ENCODE measurements at regions not wholly inside any gene's neighbourhood (a gene's known extent, or its start where the extent isn't known, plus 50 kb on each side); places are given as distances from the start of the nearest gene placed in this dataset.

DNA sequence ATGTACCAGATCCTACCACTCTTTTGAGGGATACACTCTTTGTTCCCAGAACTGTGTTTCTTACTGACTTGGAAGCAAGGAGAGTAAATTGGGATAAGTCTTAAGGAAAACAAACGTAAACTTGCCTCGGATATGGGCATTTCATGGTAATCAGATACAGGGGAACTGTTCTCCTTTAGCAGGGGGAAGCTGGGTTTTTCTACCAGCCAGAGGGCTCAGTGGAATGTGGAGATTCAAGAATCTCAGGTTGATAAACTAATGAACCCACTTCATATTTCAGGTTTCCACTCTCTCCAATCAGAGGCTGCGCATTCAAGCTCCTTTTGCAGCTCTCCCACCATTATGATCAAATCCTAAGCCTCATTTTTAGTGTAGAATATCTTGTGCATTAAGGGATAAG lies 676.5 kb upstream of the FSHR start:
- H3K36me3 ChIP-seq (replicated peaks in 1 of 2; ENCODE audit: control insufficient read depth in 1 of 2, insufficient read depth in 2 of 2, low read length in 2 of 2) = no peaks in the 10 kb centered on the region
- H3K4me1 ChIP-seq (ENCODE audit: control insufficient read depth in 1 of 2, insufficient read depth in 2 of 2, low read length in 2 of 2) = no peaks in the 10 kb centered on the region
- Mint-ChIP-seq H3K4me1 (no peaks in the 10 kb centered on the region), H3K27me3 (ENCODE audit: low read depth in 3 of 3) (peaks cover 0 to 1% (median 1%) of the 10 kb centered on the region in 3 donors), H3K36me3 (no peaks in the 10 kb centered on the region), H3K9me3 (peaks cover 1 to 12% (median 6%) of the 10 kb centered on the region in 7 donors), H3K4me3 (no peak overlapping the region), H3K27ac (no peak overlapping the region)
- H4K20me1 ChIP-seq (ENCODE audit: insufficient read depth, low read length) = no peaks in the 10 kb centered on the region
- H3K27ac ChIP-seq (ENCODE audit: low read depth in 1 of 2, low read length in 2 of 2) = no peak overlapping the region
- no peaks in the 10 kb centered on the region for H3K79me2 ChIP-seq (ENCODE audit: insufficient read depth, low read length)
- H3K27me3 ChIP-seq (ENCODE audit: control insufficient read depth in 2 of 2, insufficient read depth in 2 of 2, low read length in 2 of 2) = no peaks in the 10 kb centered on the region
- no CpG with 5 or more reads among the region's 3 CpGs for WGBS (ENCODE audit: insufficient coverage)
- DNase-seq = no peak
- H3K4me3 ChIP-seq (replicated peaks in 1 of 3; ENCODE audit: low read depth in 2 of 3, low read length in 3 of 3) = no peak overlapping the region
- H3K4me2 ChIP-seq (replicated peaks; ENCODE audit: extremely low read depth, low read length, poor library complexity, severe bottlenecking) = no peak overlapping the region
- TF ChIP-seq, protein P1, sequence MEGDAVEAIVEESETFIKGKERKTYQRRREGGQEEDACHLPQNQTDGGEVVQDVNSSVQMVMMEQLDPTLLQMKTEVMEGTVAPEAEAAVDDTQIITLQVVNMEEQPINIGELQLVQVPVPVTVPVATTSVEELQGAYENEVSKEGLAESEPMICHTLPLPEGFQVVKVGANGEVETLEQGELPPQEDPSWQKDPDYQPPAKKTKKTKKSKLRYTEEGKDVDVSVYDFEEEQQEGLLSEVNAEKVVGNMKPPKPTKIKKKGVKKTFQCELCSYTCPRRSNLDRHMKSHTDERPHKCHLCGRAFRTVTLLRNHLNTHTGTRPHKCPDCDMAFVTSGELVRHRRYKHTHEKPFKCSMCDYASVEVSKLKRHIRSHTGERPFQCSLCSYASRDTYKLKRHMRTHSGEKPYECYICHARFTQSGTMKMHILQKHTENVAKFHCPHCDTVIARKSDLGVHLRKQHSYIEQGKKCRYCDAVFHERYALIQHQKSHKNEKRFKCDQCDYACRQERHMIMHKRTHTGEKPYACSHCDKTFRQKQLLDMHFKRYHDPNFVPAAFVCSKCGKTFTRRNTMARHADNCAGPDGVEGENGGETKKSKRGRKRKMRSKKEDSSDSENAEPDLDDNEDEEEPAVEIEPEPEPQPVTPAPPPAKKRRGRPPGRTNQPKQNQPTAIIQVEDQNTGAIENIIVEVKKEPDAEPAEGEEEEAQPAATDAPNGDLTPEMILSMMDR (IDR thresholded peaks at IDR 0.05) = no peak
- H3K9ac ChIP-seq (ENCODE audit: insufficient read depth, low read length, poor library complexity, severe bottlenecking) = no peak overlapping the region
- intact Hi-C loops (cut with micrococcal nuclease) = no loop called here
- peaks cover 0 to 9% of the 10 kb centered on the region in 2 donors for H3K9me3 ChIP-seq (replicated peaks in 1 of 2; ENCODE audit: control insufficient read depth in 1 of 2, insufficient read depth in 1 of 2, low read length in 2 of 2)
- no peak overlapping the region for H2AFZ ChIP-seq (ENCODE audit: insufficient read depth, low read depth, low read length, poor library complexity, severe bottlenecking)

DNA sequence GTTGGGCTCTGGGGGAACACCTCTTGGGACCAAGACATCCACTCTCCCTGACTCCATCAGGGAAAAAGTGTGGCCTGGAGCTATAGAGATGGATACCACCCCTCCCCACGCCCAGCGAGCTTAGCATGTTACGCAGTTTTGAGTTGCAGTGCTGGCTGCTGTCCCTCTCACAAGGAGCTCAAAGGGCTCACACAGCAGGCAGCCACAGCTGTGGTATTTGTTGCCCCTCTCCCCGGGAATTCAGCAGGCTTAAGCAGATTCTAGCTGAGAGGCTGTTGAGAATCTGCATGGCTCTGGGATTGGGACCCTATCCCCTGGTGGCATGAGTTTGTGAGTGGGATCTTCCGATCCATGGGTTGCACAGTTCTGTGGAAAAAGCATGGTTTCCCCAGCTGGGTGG lies 673.1 kb upstream of the FSHR start:
- no peak overlapping the region for H3K27ac Mint-ChIP-seq
- H2AFZ ChIP-seq (ENCODE audit: insufficient read depth, low read depth, low read length, poor library complexity, severe bottlenecking) = no peak overlapping the region
- H3K27ac ChIP-seq (ENCODE audit: low read depth in 1 of 2, low read length in 2 of 2) = no peak overlapping the region
- no peaks in the 10 kb centered on the region for H3K36me3 Mint-ChIP-seq
- H3K27me3 Mint-ChIP-seq (ENCODE audit: low read depth in 3 of 3) = peaks cover 0 to 1% (median 0%) of the 10 kb centered on the region in 3 donors
- WGBS (ENCODE audit: insufficient coverage) = 90% methylated on average over 5 of the region's 5 CpGs
- no peaks in the 10 kb centered on the region for H3K36me3 ChIP-seq (replicated peaks in 1 of 2; ENCODE audit: control insufficient read depth in 1 of 2, insufficient read depth in 2 of 2, low read length in 2 of 2)
- H3K9me3 ChIP-seq (replicated peaks in 1 of 2; ENCODE audit: control insufficient read depth in 1 of 2, insufficient read depth in 1 of 2, low read length in 2 of 2) = peaks cover 0 to 9% of the 10 kb centered on the region in 2 donors
- H3K79me2 ChIP-seq (ENCODE audit: insufficient read depth, low read length) = no peaks in the 10 kb centered on the region
- no peak overlapping the region for H3K4me3 Mint-ChIP-seq
- no peaks in the 10 kb centered on the region for H3K4me1 Mint-ChIP-seq
- no peaks in the 10 kb centered on the region for H3K4me1 ChIP-seq (ENCODE audit: control insufficient read depth in 1 of 2, insufficient read depth in 2 of 2, low read length in 2 of 2)
- peaks cover 3 to 21% (median 11%) of the 10 kb centered on the region in 7 donors for H3K9me3 Mint-ChIP-seq
- no peak overlapping the region for H3K4me2 ChIP-seq (replicated peaks; ENCODE audit: extremely low read depth, low read length, poor library complexity, severe bottlenecking)
- DNase-seq = no peak
- H3K9ac ChIP-seq (ENCODE audit: insufficient read depth, low read length, poor library complexity, severe bottlenecking) = no peak overlapping the region
- intact Hi-C loops (cut with micrococcal nuclease) = no loop called here
- no peaks in the 10 kb centered on the region for H3K27me3 ChIP-seq (ENCODE audit: control insufficient read depth in 2 of 2, insufficient read depth in 2 of 2, low read length in 2 of 2)
- no peaks in the 10 kb centered on the region for H4K20me1 ChIP-seq (ENCODE audit: insufficient read depth, low read length)
- no peak overlapping the region for H3K4me3 ChIP-seq (replicated peaks in 1 of 3; ENCODE audit: low read depth in 2 of 3, low read length in 3 of 3)
- TF ChIP-seq, protein P1 (IDR thresholded peaks at IDR 0.05) = no peak

Measured in CD14-positive monocyte (primary cell).